ENCODE measurements at regions not wholly inside any gene's neighbourhood (a gene's known extent, or its start where the extent isn't known, plus 50 kb on each side); places are given as distances from the start of the nearest gene placed in this dataset.
"Not testable (repeated sequence)": the region's sequence is repeated elsewhere in the genome, so short reads cannot be mapped to it uniquely, and the experiment has no call there.

DNA sequence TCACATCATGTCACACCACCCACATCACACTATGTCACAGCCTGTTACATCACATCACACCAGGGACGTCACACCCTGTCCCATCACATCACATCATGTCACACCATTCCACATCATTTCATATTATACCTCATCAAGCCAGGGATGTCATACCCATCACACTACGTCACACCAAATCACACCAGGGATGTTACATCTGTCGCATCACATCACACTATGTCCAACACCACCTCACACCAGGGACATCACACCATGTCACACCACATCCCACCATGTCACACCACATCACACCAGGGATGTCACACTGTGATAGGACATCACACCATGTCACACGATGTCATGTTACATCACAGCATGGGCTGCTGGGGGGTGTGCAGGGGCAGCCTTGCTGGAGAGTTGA is 110.6 kb downstream of the TMEM121 start:
- Histone ChIP-seq H3K9me3 (ENCODE audit: control insufficient read depth, low read length) (no peaks in the 10 kb centered on the region), H3K27me3 (replicated peaks; ENCODE audit: control insufficient read depth, insufficient read depth, low read length, poor library complexity, severe bottlenecking) (no peaks in the 10 kb centered on the region), H3K4me1 (ENCODE audit: control insufficient read depth, insufficient read depth, low read length, poor library complexity, severe bottlenecking) (no peaks in the 10 kb centered on the region), H3K4me3 (ENCODE audit: insufficient read depth, low read depth, low read length, poor library complexity, severe bottlenecking) (no peak overlapping the region), H3K36me3 (ENCODE audit: control insufficient read depth, insufficient read depth, low read length) (no peaks in the 10 kb centered on the region), H3K27ac (ENCODE audit: insufficient read depth, low read length, poor library complexity, severe bottlenecking) (no peak overlapping the region)
- no peak for DNase-seq

DNA sequence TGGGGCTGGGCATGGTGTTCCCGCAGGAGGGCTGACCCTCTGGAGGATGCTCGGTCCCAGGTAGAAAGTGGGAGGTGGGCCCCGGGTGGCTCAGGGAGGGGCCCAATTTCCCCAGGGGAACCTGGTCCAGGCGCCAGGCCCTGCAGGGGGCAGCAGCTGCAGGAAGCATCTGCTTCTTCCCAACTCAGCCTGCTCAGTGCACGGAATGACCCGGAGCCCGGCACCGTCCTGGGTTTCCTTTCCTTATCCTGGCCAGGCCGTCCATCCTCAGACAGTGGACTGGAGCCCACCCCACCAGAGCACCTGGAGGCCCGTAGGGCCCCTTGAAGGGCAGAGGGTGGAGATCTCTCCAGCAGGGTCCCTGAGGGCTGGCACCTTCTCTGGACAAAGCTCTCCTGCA is 111.0 kb downstream of the TMEM121 start:
- H3K36me3 ChIP-seq (ENCODE audit: control insufficient read depth, insufficient read depth, low read length); DNase-seq; H3K27me3 ChIP-seq (replicated peaks; ENCODE audit: control insufficient read depth, insufficient read depth, low read length, poor library complexity, severe bottlenecking); H3K4me1 ChIP-seq (ENCODE audit: control insufficient read depth, insufficient read depth, low read length, poor library complexity, severe bottlenecking); H3K4me3 ChIP-seq (ENCODE audit: insufficient read depth, low read depth, low read length, poor library complexity, severe bottlenecking); H3K9me3 ChIP-seq (ENCODE audit: control insufficient read depth, low read length); H3K27ac ChIP-seq (ENCODE audit: insufficient read depth, low read length, poor library complexity, severe bottlenecking): not testable (repeated sequence)

DNA sequence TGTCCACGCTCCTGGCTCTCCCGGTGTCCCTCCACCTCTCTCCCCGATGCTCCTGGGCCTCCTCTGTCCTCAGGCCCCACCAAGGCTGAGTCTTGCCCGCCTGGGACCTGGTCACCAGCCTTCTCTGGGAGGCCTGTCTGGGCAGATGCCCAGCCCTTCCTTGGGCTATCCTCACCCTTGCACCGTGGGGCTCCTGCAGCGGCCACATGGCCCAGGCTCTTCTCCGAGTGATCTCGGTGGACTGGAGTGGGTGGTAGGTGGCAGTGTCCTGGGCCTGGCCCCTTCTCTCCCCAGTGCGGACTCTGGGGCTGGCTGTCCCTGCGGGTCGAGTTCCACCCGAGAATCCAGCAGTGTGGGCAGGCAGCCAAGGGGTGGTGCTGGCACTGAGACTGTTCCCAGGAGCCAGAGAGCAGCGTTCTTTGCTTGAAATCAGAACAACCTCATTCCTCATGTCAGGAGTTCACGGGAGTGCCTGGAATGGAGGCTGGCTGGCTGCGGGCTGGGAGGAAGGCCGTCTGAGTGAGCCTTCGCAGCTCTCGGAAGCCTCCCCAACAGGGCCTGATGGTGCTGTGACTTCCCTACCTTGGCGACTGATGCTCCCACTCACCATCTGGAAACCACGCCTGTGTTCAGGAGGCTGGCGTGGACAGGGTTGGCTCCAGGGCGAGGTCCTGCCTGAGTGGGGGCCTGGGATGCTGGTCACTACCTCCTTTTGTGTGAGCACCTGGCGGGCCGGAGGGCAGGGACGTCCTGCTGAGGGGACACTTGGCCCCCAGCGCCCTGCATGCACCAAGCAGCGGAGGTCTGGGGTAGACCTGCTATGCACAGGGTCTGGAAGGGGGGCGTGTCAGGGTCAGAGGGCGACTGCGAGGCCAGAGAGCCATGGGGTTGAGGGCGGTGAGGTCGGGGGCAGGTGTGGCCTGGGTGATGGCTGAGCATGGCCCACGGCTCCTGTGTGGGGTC is 113.9 kb downstream of the TMEM121 start:
- H3K9me3 ChIP-seq (ENCODE audit: control insufficient read depth, low read length); H3K36me3 ChIP-seq (ENCODE audit: control insufficient read depth, insufficient read depth, low read length); H3K4me1 ChIP-seq (ENCODE audit: control insufficient read depth, insufficient read depth, low read length, poor library complexity, severe bottlenecking); H3K4me3 ChIP-seq (ENCODE audit: insufficient read depth, low read depth, low read length, poor library complexity, severe bottlenecking); H3K27me3 ChIP-seq (replicated peaks; ENCODE audit: control insufficient read depth, insufficient read depth, low read length, poor library complexity, severe bottlenecking); DNase-seq; H3K27ac ChIP-seq (ENCODE audit: insufficient read depth, low read length, poor library complexity, severe bottlenecking): not testable (repeated sequence)

DNA sequence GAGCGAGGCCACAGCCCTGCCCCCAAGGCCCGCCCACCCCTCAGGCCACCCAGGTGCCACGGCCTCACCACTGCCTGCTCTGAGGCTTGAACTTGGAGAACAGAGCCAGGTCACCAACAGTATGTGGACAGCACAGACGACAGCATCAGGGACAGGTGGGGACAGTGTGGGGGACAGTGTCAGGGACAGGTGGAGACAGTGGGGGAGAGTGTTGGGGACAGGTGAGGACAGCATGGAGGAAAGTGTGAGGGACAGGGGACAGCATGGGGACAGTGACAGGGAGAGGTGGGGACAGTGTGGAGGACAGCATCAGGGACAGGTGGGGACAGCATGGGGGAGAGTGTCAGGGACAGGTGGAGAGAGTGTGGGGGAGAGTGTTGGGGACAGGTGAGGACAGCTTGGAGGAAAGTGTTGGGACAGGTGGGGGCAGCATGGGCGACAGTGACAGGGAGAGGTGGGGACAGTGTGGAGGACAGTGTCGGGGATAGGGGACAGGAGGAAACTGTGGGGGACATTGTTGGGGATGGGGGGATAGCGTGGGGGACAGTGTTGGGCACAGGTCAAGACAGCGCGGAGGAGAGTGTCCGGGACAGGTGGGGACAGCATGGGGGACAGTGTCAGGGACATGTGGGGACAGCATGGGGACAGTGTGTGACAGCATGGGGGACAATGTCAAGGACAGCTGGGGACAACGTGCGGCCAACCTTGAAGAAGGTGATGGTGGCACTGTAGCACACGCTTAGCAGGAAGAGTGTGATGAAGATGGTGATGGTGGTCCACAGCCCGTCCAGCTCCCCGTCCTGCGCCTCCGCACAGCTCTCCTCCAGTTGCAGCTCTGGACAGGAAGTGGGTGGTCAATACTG is 114.9 kb downstream of the TMEM121 start:
- Histone ChIP-seq H3K27me3 (replicated peaks; ENCODE audit: control insufficient read depth, insufficient read depth, low read length, poor library complexity, severe bottlenecking) (no peaks in the 10 kb centered on the region), H3K4me1 (ENCODE audit: control insufficient read depth, insufficient read depth, low read length, poor library complexity, severe bottlenecking) (no peaks in the 10 kb centered on the region), H3K4me3 (ENCODE audit: insufficient read depth, low read depth, low read length, poor library complexity, severe bottlenecking) (no peak overlapping the region), H3K36me3 (ENCODE audit: control insufficient read depth, insufficient read depth, low read length) (no peaks in the 10 kb centered on the region), H3K9me3 (ENCODE audit: control insufficient read depth, low read length) (no peaks in the 10 kb centered on the region), H3K27ac (ENCODE audit: insufficient read depth, low read length, poor library complexity, severe bottlenecking) (no peak overlapping the region)
- no peak for DNase-seq

DNA sequence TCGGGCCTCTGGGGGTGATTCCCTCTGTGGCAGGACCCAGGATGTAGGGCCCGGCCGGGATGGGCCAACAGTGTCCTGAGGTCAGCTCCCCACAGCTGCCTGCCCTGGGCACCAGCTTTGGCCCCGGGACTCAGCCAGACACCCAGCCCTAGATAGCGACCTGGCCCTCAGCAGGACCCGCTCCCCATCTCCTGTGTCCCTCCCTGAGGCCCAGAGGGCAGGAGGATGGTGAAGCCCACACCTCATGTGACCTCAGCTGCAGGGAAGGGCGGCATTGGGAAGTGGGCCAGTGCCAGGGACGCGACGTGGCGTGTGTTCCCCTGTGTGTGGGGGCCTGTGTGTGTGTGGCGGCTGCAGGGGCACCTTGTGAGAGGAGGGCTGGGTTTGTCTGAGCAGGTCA is 115.6 kb downstream of the TMEM121 start:
- not testable (repeated sequence) for H3K4me3 ChIP-seq (ENCODE audit: insufficient read depth, low read depth, low read length, poor library complexity, severe bottlenecking); H3K9me3 ChIP-seq (ENCODE audit: control insufficient read depth, low read length); H3K4me1 ChIP-seq (ENCODE audit: control insufficient read depth, insufficient read depth, low read length, poor library complexity, severe bottlenecking); DNase-seq; H3K36me3 ChIP-seq (ENCODE audit: control insufficient read depth, insufficient read depth, low read length); H3K27me3 ChIP-seq (replicated peaks; ENCODE audit: control insufficient read depth, insufficient read depth, low read length, poor library complexity, severe bottlenecking); H3K27ac ChIP-seq (ENCODE audit: insufficient read depth, low read length, poor library complexity, severe bottlenecking)

DNA sequence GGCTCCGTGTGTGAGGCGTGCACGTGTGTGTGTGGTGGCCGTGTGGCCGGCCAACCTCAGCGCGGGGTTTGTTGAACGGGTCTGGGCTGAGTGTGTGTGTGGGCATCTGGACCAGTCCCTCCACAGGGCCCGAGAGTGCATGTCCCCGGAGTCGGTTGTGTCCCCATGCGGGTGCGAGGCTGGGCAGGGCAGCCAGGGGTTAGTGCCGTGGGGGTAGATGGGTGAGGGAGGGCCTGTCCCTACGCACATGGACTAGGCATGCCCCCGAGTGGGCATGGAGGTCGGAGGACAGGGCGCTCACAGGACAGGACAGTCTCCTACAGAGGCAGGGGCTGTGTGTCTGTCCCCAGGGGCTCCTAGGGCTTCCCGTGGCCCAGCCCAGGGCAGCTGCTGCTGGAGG is 116.1 kb downstream of the TMEM121 start:
- H3K27me3 ChIP-seq (replicated peaks; ENCODE audit: control insufficient read depth, insufficient read depth, low read length, poor library complexity, severe bottlenecking); H3K36me3 ChIP-seq (ENCODE audit: control insufficient read depth, insufficient read depth, low read length); H3K27ac ChIP-seq (ENCODE audit: insufficient read depth, low read length, poor library complexity, severe bottlenecking); H3K4me1 ChIP-seq (ENCODE audit: control insufficient read depth, insufficient read depth, low read length, poor library complexity, severe bottlenecking); H3K9me3 ChIP-seq (ENCODE audit: control insufficient read depth, low read length); DNase-seq; H3K4me3 ChIP-seq (ENCODE audit: insufficient read depth, low read depth, low read length, poor library complexity, severe bottlenecking): not testable (repeated sequence)

DNA sequence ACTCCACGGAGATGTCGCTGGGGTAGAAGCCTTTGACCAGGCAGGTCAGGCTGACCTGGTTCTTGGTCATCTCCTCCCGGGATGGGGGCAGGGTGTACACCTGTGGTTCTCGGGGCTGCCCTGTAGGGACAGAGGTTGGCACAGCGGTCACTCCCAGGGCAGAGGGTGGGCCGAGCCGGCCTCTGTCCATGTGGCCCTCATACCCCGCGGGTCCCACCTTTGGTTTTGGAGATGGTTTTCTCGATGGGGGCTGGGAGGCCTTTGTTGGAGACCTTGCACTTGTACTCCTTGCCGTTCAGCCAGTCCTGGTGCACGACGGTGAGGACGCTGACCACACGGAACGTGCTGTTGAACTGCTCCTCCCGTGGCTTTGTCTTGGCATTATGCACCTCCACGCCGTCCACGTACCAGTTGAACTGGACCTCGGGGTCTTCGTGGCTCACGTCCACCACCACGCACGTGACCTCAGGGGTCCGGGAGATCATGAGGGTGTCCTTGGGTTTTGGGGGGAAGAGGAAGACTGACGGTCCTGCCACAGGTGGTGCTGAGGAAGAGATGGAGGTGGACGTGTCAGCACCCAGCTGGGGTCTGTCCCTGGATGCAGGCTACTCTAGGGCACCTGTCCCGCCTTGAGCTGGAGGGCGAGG is 117.1 kb downstream of the TMEM121 start:
- H3K4me3 ChIP-seq (ENCODE audit: insufficient read depth, low read depth, low read length, poor library complexity, severe bottlenecking); H3K27ac ChIP-seq (ENCODE audit: insufficient read depth, low read length, poor library complexity, severe bottlenecking); H3K27me3 ChIP-seq (replicated peaks; ENCODE audit: control insufficient read depth, insufficient read depth, low read length, poor library complexity, severe bottlenecking); H3K4me1 ChIP-seq (ENCODE audit: control insufficient read depth, insufficient read depth, low read length, poor library complexity, severe bottlenecking); H3K36me3 ChIP-seq (ENCODE audit: control insufficient read depth, insufficient read depth, low read length); H3K9me3 ChIP-seq (ENCODE audit: control insufficient read depth, low read length); DNase-seq: not testable (repeated sequence)

DNA sequence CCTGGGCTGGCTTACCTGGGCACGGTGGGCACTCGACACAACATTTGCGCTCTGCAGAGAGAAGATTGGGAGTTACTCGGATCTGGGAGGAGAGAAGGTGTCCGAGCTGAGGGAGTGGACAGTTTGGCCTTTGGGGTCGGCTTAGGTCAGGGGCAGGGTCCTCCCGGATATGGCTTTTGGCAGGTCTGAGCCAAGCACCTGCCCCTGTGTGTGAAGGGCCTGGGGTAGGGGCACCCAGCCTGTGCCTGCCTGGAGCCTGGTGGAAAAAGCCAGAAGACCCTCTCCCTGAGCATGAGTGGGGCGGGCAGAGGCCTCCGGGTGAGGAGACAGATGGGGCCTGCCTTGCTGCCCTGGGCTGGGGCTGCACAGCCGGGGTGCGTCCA is 117.7 kb downstream of the TMEM121 start:
- H3K4me3 ChIP-seq (ENCODE audit: insufficient read depth, low read depth, low read length, poor library complexity, severe bottlenecking); DNase-seq; H3K36me3 ChIP-seq (ENCODE audit: control insufficient read depth, insufficient read depth, low read length); H3K4me1 ChIP-seq (ENCODE audit: control insufficient read depth, insufficient read depth, low read length, poor library complexity, severe bottlenecking); H3K9me3 ChIP-seq (ENCODE audit: control insufficient read depth, low read length); H3K27me3 ChIP-seq (replicated peaks; ENCODE audit: control insufficient read depth, insufficient read depth, low read length, poor library complexity, severe bottlenecking); H3K27ac ChIP-seq (ENCODE audit: insufficient read depth, low read length, poor library complexity, severe bottlenecking): not testable (repeated sequence)

DNA sequence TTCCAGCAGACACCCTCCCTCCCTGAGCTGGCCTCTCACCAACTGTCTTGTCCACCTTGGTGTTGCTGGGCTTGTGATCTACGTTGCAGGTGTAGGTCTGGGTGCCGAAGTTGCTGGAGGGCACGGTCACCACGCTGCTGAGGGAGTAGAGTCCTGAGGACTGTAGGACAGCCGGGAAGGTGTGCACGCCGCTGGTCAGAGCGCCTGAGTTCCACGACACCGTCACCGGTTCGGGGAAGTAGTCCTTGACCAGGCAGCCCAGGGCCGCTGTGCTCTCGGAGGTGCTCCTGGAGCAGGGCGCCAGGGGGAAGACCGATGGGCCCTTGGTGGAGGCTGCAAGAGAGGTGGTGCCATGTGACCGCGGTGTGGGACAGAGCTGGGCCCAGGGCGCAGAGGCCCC is 118.1 kb downstream of the TMEM121 start:
- not testable (repeated sequence) for H3K4me1 ChIP-seq (ENCODE audit: control insufficient read depth, insufficient read depth, low read length, poor library complexity, severe bottlenecking); H3K9me3 ChIP-seq (ENCODE audit: control insufficient read depth, low read length); H3K36me3 ChIP-seq (ENCODE audit: control insufficient read depth, insufficient read depth, low read length); DNase-seq; H3K27ac ChIP-seq (ENCODE audit: insufficient read depth, low read length, poor library complexity, severe bottlenecking); H3K4me3 ChIP-seq (ENCODE audit: insufficient read depth, low read depth, low read length, poor library complexity, severe bottlenecking); H3K27me3 ChIP-seq (replicated peaks; ENCODE audit: control insufficient read depth, insufficient read depth, low read length, poor library complexity, severe bottlenecking)

DNA sequence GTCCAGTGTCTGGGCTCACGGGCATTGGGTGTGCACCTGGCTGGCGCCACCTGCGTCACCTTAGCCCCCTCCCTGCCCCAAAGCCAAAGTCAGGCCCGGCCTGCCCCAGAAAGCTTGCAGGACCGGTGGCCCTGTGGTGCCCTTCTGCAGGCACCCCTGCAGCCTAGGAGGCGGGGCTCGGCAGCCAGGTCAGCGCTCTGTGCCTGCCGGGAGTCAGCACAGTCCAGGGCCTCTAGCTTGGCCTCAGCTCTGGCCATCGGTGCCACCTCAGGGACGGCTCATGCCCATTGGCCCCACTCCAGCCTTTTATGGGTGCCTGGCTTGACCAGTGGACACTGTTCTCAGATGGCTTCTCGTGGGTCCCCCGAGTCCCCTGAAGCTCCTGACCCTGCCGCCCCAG is 118.5 kb downstream of the TMEM121 start:
- H3K9me3 ChIP-seq (ENCODE audit: control insufficient read depth, low read length); H3K27me3 ChIP-seq (replicated peaks; ENCODE audit: control insufficient read depth, insufficient read depth, low read length, poor library complexity, severe bottlenecking); H3K27ac ChIP-seq (ENCODE audit: insufficient read depth, low read length, poor library complexity, severe bottlenecking); H3K36me3 ChIP-seq (ENCODE audit: control insufficient read depth, insufficient read depth, low read length); DNase-seq; H3K4me1 ChIP-seq (ENCODE audit: control insufficient read depth, insufficient read depth, low read length, poor library complexity, severe bottlenecking); H3K4me3 ChIP-seq (ENCODE audit: insufficient read depth, low read depth, low read length, poor library complexity, severe bottlenecking): not testable (repeated sequence)

Data from effector memory CD4-positive, alpha-beta T cell (primary cell).